H9 (cell line): ENCODE measurements at regions not wholly inside any gene's neighbourhood (a gene's known extent, or its start where the extent isn't known, plus 50 kb on each side); places are given as distances from the start of the nearest gene placed in this dataset.

ENCODE experiments used
- DNase-seq: peaks from one replicate; pipeline ENCODE4 v3.0.0-alpha.2; 2017
- H2AFZ ChIP-seq: one replicate; pipeline ENCODE4 v1.6.1; 2013; ENCODE audit warnings: mild to moderate bottlenecking, low read length, control low read depth, moderate library complexity
- H2AK5ac ChIP-seq: 2 replicates; pipeline ENCODE4 v1.6.1; 2013; ENCODE audit warnings: low read length, control low read depth, mixed read lengths; ENCODE audit not compliant: insufficient read length
- H2BK120ac ChIP-seq: one replicate; pipeline ENCODE4 v1.6.1; 2013; ENCODE audit warnings: low read depth, mild to moderate bottlenecking, low read length, control low read depth, inconsistent platforms; ENCODE audit not compliant: poor library complexity, severe bottlenecking
- H2BK12ac ChIP-seq: 2 replicates; pipeline ENCODE4 v1.6.1; 2013; ENCODE audit warnings: low read length, control low read depth, mixed read lengths, low read depth; ENCODE audit not compliant: insufficient read length
- H2BK15ac ChIP-seq: 2 replicates; pipeline ENCODE4 v1.6.1; 2013; ENCODE audit warnings: low read depth, low read length, control low read depth
- H2BK20ac ChIP-seq: one replicate; pipeline ENCODE4 v1.6.1; 2013; ENCODE audit warnings: low read depth, mild to moderate bottlenecking, low read length, control low read depth, inconsistent platforms; ENCODE audit not compliant: poor library complexity, severe bottlenecking
- H2BK5ac ChIP-seq: 2 replicates; pipeline ENCODE4 v1.6.1; 2013; ENCODE audit warnings: low read length, control low read depth, mixed read lengths; ENCODE audit not compliant: insufficient read length
- H3K14ac ChIP-seq: 2 replicates; pipeline ENCODE4 v1.6.1; 2013; ENCODE audit warnings: low read length, control low read depth; ENCODE audit not compliant: insufficient read depth
- H3K18ac ChIP-seq: 2 replicates; pipeline ENCODE4 v1.6.1; 2013; ENCODE audit warnings: low read depth, mild to moderate bottlenecking, mixed read lengths, low read length, control low read depth; ENCODE audit not compliant: insufficient read length
- H3K23ac ChIP-seq: 2 replicates; pipeline ENCODE4 v1.6.1; 2013; ENCODE audit warnings: low read length, control low read depth, mixed read lengths, low read depth; ENCODE audit not compliant: insufficient read length
- H3K23me2 ChIP-seq: 2 replicates; pipeline ENCODE4 v1.6.1; 2013; ENCODE audit warnings: low read depth, mild to moderate bottlenecking, mixed read lengths, low read length, control low read depth; ENCODE audit not compliant: insufficient read length, poor library complexity, severe bottlenecking
- H3K27ac ChIP-seq: 2 replicates; pipeline ENCODE4 v1.5.1; 2013; ENCODE audit warnings: low read length, control low read depth, mixed read lengths, low read depth; ENCODE audit not compliant: insufficient read length
- H3K27me3 ChIP-seq: 2 replicates; pipeline ENCODE4 v1.6.1; 2013; ENCODE audit warnings: low read length, control low read depth, inconsistent platforms; ENCODE audit not compliant: insufficient read depth
- H3K4ac ChIP-seq: 2 replicates; pipeline ENCODE4 v1.6.1; 2013; ENCODE audit warnings: low read depth, mild to moderate bottlenecking, control low read depth, inconsistent platforms, low read length, moderate library complexity
- H3K4me1 ChIP-seq: 2 replicates; pipeline ENCODE4 v1.6.1; 2013; ENCODE audit warnings: low read length, control low read depth, inconsistent platforms; ENCODE audit not compliant: insufficient read depth
- H3K4me2 ChIP-seq: 2 replicates; pipeline ENCODE4 v1.6.1; 2013; ENCODE audit warnings: low read length, control low read depth, mixed read lengths; ENCODE audit not compliant: insufficient read length, insufficient read depth
- H3K56ac ChIP-seq: 2 replicates; pipeline ENCODE4 v1.6.1; 2013; ENCODE audit warnings: low read depth, mild to moderate bottlenecking, mixed read lengths, low read length, control low read depth; ENCODE audit not compliant: insufficient read length
- H3K79me1 ChIP-seq: 2 replicates; pipeline ENCODE4 v1.6.1; 2013; ENCODE audit warnings: low read depth, mild to moderate bottlenecking, moderate library complexity, low read length, control low read depth, inconsistent platforms; ENCODE audit not compliant: insufficient read depth, poor library complexity, severe bottlenecking
- H3K79me2 ChIP-seq: 2 replicates; pipeline ENCODE4 v1.6.1; 2013; ENCODE audit warnings: low read length, control low read depth, inconsistent platforms; ENCODE audit not compliant: insufficient read depth
- H3K9ac ChIP-seq: 2 replicates; pipeline ENCODE4 v1.6.1; 2013; ENCODE audit warnings: low read length, control low read depth, mixed read lengths; ENCODE audit not compliant: insufficient read length; ENCODE audit errors: extremely low read depth
- H3K9me3 ChIP-seq: one replicate; pipeline ENCODE4 v1.6.1; 2013; ENCODE audit warnings: low read depth, low read length, inconsistent platforms; ENCODE audit not compliant: control insufficient read depth
- H3T11ph ChIP-seq: one replicate; pipeline ENCODE4 v1.6.1; 2013; ENCODE audit warnings: mild to moderate bottlenecking, low read length, control low read depth, inconsistent platforms
- H4K20me1 ChIP-seq: one replicate; pipeline ENCODE4 v1.6.1; 2013; ENCODE audit not compliant: control insufficient read depth, insufficient read length, insufficient read depth
- H4K5ac ChIP-seq: 2 replicates; pipeline ENCODE4 v1.6.1; 2013; ENCODE audit warnings: low read depth, mild to moderate bottlenecking, mixed read lengths, low read length, control low read depth; ENCODE audit not compliant: insufficient read length
- H4K8ac ChIP-seq: replicated peaks from 2 replicates; pipeline ENCODE4 v1.6.1; 2013; ENCODE audit warnings: low read length, control low read depth, mixed read lengths, low read depth; ENCODE audit not compliant: insufficient read length
- H4K91ac ChIP-seq: 2 replicates; pipeline ENCODE4 v1.6.1; 2013; ENCODE audit warnings: low read depth, mild to moderate bottlenecking, moderate library complexity, mixed read lengths, low read length, control low read depth; ENCODE audit not compliant: insufficient read length
- H3K27ac Mint-ChIP-seq, 3 experiments: 2 replicates in 2 of 3; 3 replicates in 1 of 3; pipeline ENCODE4 v1.8.0; 2020 to 2021; ENCODE audit warnings: mixed read lengths in 3 of 3, mild to moderate bottlenecking in 1 of 3, moderate library complexity in 1 of 3
- H3K27me3 Mint-ChIP-seq: 2 replicates; pipeline ENCODE4 v1.8.0; 2021; ENCODE audit warnings: low read depth, mild to moderate bottlenecking, moderate library complexity, mixed read lengths
- H3K36me3 Mint-ChIP-seq, 3 experiments: 2 replicates in 2 of 3; 3 replicates in 1 of 3; pipeline ENCODE4 v1.8.0; 2020 to 2021; ENCODE audit warnings: low read depth in 3 of 3, mixed read lengths in 3 of 3; ENCODE audit not compliant: insufficient read depth in 1 of 3
- H3K4me1 Mint-ChIP-seq, 2 experiments: 2 replicates each; pipeline ENCODE4 v1.8.0; 2020; ENCODE audit warnings: mixed read lengths in 2 of 2
- H3K4me3 Mint-ChIP-seq, 2 experiments: 2 replicates in 1 of 2; 3 replicates in 1 of 2; pipeline ENCODE4 v1.8.0; 2020 to 2021; ENCODE audit warnings: mild to moderate bottlenecking in 2 of 2, mixed read lengths in 2 of 2, moderate library complexity in 1 of 2
- H3K9me3 Mint-ChIP-seq, 2 experiments: 2 replicates in 1 of 2; 3 replicates in 1 of 2; pipeline ENCODE4 v1.8.0; 2020; ENCODE audit warnings: mild to moderate bottlenecking in 2 of 2, mixed read lengths in 2 of 2, moderate library complexity in 1 of 2
- CTCF ChIP-seq: fragments of 200-600 bp; sonication (generic); conservative IDR thresholded peaks from 3 replicates; pipeline ENCODE4 v1.8.0; 2021; ENCODE audit warnings: antibody characterized with exemption, mild to moderate bottlenecking
- WGBS: extraction: QIAGEN DNeasy Blood & Tissue Kit; methylation state at CpG from one replicate; pipeline ENCODE4 v1.1.7; 2013; ENCODE audit warnings: missing lambda C conversion rate, low lambda C conversion rate, mixed read lengths; ENCODE audit not compliant: insufficient read length; ENCODE audit errors: extremely low coverage; 5-methylcytosine and 5-hydroxymethylcytosine counted together

DNA sequence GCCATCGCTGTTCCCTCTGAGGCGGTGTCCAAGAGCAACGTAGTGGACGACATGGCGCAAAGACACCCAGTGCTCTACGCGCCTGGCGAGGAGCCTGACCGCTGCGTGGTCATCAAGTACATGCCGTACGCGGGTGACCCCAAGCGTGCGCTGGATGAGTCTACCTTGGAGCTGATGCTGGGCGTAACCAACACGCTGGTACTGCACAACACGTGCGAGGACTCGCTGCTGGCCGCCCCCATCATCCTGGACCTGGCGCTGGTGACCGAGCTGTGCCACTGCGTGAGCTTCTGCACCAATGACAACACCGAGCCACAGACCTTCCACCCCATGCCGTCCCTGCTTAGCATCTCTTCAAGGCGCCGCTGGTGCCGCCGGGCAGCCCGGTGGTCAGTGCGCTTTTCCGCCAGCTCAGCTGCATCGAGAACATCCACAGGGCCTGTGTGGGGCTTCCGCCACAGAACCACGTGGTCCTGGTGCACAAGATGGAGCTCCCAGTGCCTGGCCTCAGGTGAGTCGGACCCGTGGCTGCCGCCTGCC lies 129.0 kb downstream of the ANAPC4 start:
- Histone ChIP-seq H2BK15ac (no peak overlapping the region), H3K18ac (no peak overlapping the region), H3K27me3 (no peaks in the 10 kb centered on the region), H3K27ac (no peak overlapping the region), H2BK20ac (no peak overlapping the region), H2BK5ac (no peak overlapping the region), H3K4me2 (no peak overlapping the region), H3K4me1 (no peaks in the 10 kb centered on the region), H3K23me2 (no peaks in the 10 kb centered on the region), H4K20me1 (no peaks in the 10 kb centered on the region), H2BK12ac (no peak overlapping the region), H4K8ac (no peak overlapping the region), H3T11ph (no peak overlapping the region), H4K91ac (no peak overlapping the region), H2AK5ac (no peak overlapping the region), H2AFZ (no peak overlapping the region), H3K4ac (no peak overlapping the region), H3K79me1 (no peaks in the 10 kb centered on the region), H3K9me3 (no peaks in the 10 kb centered on the region), H3K14ac (no peak overlapping the region), H2BK120ac (no peak overlapping the region), H4K5ac (no peak overlapping the region), H3K79me2 (no peaks in the 10 kb centered on the region), H3K56ac (no peak overlapping the region), H3K9ac (no peak overlapping the region), H3K23ac (no peak overlapping the region)
- H3K9me3 Mint-ChIP-seq = no peaks in the 10 kb centered on the region
- H3K4me3 Mint-ChIP-seq = no peak overlapping the region
- no peak for DNase-seq
- WGBS = no CpG with 5 or more reads among the region's 39 CpGs
- H3K36me3 Mint-ChIP-seq = no peaks in the 10 kb centered on the region
- H3K27ac Mint-ChIP-seq = no peak overlapping the region
- TF ChIP-seq CTCF = no peak
- peaks cover 2% of the 10 kb centered on the region; the same call in 1 of the 2 replicates for H3K27me3 Mint-ChIP-seq
- no peaks in the 10 kb centered on the region for H3K4me1 Mint-ChIP-seq
